ENCODE measurements at regions not wholly inside any gene's neighbourhood (a gene's known extent, or its start where the extent isn't known, plus 50 kb on each side); places are given as distances from the start of the nearest gene placed in this dataset.

- TF ChIP-seq CTCF (IDR thresholded peaks at IDR 0.05; ENCODE audit: low read depth, low read length) = no peak
- no peak overlapping the region for H3K4me3 ChIP-seq (ENCODE audit: low read depth, low read length)
Measured at GRCh38 chr16:65600046-65600445, 478.2 kb upstream of the CDH11 start.

DNA sequence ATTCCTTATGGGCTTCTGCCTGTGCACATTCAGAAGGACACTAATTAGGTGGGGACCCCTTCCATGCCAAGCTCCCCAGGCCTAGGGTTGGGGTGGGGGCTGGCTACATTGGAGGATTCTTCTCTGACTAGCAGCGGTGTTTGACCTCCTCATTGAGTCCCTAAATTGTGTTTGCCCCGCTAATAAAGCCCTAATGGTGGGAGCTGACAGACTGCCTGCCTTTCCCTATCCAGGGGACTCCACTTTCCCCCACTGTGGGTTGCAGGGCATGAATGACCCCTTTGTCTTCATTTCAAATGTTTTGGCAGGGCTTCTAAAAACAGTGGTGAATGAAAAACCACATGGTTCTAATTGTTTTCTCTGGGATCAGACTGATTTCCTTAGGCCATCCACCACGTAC, 476.8 kb upstream of the CDH11 start:
- TF ChIP-seq CTCF (IDR thresholded peaks at IDR 0.05; ENCODE audit: low read depth, low read length) = no peak
- no peak overlapping the region for H3K4me3 ChIP-seq (ENCODE audit: low read depth, low read length)

GRCh38 chr16:65583498-65583897, 461.6 kb upstream of the CDH11 start:
- H3K4me3 ChIP-seq (ENCODE audit: low read depth, low read length) = no peak overlapping the region
- TF ChIP-seq CTCF (IDR thresholded peaks at IDR 0.05; ENCODE audit: low read depth, low read length) = no peak

DNA sequence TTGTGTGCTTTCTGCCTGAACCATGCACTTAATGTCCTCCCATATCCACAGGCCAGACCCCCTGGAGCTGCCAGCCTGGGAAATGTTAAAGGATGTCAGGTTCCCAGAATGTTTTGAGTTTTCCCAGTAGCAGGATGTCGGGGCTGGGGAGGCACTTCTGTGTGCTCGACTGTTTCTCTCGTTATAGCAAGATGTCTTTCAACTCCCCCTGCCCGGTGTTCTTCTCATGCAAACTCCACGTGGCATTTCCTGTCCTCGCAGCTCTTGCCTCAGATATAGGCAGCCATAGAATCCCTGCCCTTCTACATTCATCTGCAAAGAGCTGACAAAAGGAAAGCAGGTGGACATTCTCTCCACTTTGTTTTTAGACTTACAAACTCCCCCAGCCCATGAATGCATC, 457.2 kb upstream of the CDH11 start:
- no peak overlapping the region for H3K4me3 ChIP-seq (ENCODE audit: low read depth, low read length)
- no peak for TF ChIP-seq CTCF (IDR thresholded peaks at IDR 0.05; ENCODE audit: low read depth, low read length)

DNA sequence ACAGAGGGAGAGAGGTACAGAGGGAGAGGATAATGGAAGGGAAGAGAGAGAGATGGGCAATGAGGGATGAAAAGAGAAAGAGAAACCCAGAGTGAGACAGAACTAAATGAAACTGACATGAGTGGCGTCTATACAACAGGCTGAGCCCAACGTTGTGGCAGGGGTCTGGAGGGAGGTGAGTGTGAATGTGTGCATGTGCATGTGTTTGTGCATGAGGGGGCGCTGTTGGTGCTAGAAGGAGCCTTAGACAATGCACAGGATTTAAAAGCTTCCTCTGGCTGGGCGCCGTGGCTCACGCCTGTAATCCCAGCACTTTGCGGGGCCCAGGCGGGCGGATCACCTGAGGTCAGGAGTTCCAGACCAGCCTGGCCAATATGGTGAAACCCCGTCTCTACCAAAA, 454.8 kb upstream of the CDH11 start:
- no peak overlapping the region for H3K4me3 ChIP-seq (ENCODE audit: low read depth, low read length)
- TF ChIP-seq CTCF (IDR thresholded peaks at IDR 0.05; ENCODE audit: low read depth, low read length) = no peak

DNA sequence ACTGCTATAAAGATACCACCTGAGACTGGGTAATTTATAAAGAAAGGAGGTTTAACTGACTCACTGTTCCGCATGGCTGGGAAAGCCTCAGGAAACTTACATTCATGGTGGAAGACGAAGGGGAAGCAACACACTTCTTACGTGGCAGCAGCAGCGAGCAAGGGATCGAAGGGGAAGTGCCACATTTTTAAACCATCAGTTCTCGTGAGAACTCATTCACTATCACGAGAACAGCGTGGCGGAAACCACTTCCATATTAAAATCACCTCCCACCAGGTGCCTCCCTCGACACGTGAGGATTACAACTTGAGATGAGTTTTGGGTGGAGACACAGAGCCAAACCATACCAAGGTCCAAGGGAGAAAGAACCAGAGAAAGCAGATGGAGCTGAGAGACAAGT, 454.3 kb upstream of the CDH11 start:
- no peak for TF ChIP-seq CTCF (IDR thresholded peaks at IDR 0.05; ENCODE audit: low read depth, low read length)
- H3K4me3 ChIP-seq (ENCODE audit: low read depth, low read length) = no peak overlapping the region

DNA sequence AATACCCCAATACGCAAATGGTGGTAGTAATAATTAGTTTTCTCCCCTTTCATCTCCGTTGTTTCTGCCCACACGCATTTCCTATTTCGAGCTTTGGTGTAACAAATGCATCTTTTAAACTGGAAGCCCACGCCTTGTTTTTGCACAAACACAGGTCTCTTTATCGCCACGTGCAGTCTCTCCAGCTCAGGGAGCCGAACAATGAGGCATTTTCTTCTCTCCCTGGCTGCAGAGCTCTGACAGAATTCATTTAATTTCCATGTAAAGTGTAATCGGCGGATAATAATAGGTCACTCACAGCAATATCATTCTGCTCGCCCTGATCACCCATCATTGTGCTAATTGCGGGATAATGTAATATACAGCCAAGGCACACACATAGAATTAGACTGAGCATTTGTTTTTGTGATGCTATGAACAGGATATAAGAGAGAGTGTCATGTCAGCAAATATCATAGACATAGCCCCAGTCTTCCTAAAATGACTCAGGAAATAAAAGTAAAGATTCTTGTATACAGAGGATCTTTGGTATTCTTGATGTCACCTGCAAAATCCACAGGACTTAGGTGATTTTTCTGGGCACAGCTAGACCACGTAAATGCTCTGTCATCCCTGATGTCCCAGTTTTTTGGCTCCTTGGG, 452.6 kb upstream of the CDH11 start:
- TF ChIP-seq CTCF (IDR thresholded peaks at IDR 0.05; ENCODE audit: low read depth, low read length) = no peak
- no peak overlapping the region for H3K4me3 ChIP-seq (ENCODE audit: low read depth, low read length)
